GM19025 (cell line): ENCODE measurements at regions not wholly inside any gene's neighbourhood (a gene's known extent, or its start where the extent isn't known, plus 50 kb on each side); places are given as distances from the start of the nearest gene placed in this dataset.

Experiments
- ATAC-seq: cut with Tn5 transposase; IDR thresholded peaks from one replicate; pipeline ENCODE4 v1.9.1; 2021; ENCODE audit warnings: mild to moderate bottlenecking, low read depth, moderate library complexity; ENCODE audit not compliant: unreplicated experiment

DNA sequence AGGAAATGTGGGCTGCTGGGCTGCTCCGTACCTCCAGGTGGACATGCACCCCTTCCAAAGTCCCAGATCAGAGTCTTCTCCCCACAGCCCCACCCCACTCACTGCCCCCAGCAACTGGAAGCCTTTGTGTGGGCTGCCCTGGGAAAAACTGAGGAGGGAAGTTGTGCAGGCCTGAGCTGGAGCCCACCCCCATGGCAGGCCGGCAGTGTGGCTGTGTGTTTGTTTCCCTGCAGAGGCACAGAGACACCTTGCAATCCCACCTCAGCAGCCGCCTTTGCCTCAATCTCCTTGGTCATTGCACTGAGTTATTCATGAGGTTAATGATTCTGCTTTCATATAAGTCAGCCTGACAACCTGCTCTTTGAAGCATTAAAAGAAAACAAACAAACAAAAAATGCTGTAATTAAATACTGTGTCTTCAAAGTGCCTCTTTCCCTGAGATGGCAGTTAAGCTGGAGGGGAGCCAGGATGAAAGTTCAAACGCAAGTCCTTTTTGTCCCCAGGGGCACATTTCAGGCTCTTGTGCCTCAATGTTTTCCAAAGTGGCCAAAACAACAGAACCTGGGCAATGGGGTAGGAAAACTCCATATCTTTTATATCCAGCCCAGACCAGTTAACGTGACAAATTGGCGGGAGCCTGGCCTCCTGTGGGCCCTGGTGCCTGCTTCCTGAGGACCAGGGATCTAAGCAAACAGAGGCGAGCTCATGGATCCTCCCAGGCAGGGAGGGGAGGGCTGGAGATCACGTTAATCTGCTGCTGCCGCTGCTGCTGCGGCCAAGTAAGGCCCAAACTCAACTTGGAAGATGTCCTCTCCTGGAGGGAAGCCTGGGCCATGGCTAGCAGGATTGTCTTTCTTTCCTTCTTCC lies 51.9 kb upstream of the TSPAN11 start:
- ATAC-seq, result no peak

DNA sequence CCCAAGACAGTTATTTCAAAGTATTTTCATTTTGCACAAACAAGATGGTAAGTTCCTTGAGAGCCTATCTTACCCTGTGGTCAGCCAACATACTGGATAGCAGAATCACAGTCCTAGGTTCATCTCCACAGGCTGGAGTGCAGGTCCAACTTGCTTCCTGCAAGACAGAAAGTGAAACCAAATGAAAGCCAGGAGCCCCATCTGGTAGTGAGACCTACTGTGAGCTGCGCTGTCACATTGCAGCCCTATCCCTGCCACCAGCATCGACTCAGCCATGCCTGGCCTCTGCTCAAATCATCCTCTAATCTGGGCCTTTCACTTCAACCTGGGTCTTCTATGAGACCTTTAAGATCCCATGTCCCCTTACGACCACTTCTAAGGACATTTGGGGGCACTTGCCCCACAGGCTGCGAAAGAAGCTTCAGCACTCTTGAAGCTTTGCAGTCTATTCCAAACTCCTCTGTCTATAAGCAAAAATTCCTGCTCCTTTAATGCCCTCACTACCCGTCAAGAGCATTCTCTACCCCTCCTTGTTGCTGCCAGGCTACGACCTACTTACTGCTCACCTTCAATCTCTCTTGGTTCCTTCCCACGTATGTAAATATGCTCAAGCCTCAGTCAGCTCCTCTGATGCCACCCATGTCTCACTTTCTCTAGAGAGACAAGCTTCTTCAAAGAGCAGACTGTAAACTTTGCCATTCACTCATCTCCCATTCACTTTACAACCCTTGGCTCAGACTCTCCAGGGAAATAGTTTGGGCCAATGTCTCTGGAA lies 55.9 kb upstream of the TSPAN11 start:
- no peak for ATAC-seq

DNA sequence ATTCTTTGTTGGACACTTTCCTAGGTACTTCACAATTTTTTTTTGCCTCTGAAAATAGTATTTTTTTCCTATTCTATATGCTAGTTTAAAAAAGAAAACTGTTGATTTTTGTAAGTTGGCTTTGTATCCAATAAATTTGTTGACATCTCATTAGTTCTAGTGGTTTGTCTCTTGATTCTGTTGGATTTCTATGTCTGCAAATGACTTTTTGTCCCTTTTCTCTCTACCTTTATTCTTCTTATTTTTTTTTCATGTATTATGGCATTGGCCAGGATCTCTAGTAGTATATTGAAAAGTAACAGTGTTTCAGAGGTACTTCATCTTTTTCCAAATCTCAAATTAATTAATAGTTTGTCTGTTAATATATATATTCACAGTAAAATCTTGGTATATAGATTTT lies 59.1 kb upstream of the TSPAN11 start:
- no peak for ATAC-seq

DNA sequence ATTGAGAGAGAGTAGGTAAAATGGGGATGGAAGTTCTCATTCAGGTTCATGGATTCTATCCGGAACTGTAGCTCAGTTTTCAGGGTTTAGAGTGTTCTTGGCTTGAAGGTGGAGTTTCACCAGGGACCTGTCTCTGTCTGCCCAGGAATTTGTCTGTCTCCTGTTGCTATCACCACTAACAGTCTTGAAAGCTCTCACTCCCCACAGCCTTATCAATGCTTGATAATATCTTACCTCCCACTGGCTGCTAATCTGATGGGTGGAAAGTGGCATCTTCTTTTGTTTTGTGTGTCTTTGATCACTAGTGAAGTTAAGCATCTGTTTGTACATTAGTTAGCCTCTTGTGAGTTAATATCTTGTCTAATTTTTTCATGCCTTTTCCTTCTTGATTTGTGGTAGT lies 60.3 kb upstream of the TSPAN11 start:
- ATAC-seq, result no peak

DNA sequence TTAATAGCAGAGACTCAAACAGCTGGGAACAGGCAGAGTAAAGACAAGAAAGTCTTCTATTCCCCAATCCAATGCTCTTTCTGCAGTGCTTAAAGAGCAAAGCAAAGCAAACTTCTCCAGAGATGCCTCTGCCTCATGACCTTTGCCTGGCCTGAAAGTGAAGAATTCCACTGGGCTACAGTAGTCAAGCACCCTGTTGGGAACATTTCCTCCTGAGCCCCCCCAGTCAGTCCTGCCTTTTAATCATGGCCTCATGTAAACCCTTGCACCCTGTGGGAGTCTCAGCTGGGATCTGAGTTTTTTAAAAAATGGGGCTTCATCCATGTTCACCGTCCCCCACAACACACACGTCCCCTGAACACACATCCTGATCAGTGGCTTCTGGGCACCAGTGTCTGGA lies 62.7 kb upstream of the TSPAN11 start:
- no peak for ATAC-seq

DNA sequence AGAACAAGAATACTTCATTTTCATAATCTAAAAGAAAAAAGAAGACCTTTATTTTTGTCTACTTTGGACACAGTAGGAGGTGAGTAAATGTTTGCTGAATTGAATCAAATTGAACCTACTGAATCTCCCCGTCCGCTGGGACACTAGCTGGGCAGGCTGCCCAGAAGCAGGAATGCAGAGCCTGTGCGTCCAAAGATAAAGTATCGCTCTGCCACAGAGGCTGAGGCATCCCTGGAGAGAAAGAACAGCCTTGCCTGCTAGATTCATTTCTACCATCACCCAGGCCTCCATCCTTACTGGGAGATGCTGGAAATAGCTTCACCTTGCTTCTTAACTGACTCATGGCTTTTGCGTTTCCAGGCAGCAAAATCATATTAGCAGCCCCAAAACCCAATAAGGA lies 64.1 kb upstream of the TSPAN11 start:
- ATAC-seq, result no peak

DNA sequence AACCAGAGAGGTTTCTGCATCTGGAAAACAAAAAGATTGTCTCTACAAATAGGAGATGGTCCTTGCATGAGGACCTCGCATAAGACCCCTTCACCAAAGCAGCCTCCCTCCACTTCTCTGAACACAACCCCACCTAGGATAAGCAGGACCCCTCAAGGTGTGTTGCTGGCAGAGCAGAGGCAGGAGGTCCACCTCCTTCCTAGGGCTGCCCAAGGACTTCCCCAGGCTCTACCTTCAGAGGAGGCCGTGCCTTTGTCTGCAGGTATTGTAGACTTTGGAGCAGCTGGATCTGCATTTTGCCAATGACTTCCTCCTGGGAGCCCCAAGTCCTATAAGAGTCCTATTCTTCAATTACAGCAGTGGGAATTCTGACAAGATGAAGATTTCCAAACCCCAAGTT lies 67.3 kb upstream of the TSPAN11 start:
- ATAC-seq, result no peak

DNA sequence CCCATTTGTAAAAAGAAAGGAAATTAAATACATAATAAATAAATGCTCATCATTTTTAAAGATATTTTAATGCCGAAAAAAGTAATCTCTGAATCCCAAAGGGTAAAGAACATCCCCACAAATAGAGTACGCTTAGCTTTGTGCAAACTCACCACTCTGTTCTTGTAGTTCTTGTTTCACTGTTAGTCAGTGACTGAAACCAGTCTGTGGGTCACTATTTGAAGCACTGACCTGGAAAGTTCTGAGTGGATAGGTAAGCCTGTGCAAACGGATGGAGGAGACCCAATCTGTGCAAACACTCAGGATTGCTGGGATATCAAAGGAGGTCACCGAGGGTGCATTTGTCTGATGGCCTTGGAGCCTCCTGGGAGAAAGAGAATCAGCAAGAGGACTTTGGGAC lies 68.1 kb upstream of the TSPAN11 start:
- ATAC-seq, result no peak

DNA sequence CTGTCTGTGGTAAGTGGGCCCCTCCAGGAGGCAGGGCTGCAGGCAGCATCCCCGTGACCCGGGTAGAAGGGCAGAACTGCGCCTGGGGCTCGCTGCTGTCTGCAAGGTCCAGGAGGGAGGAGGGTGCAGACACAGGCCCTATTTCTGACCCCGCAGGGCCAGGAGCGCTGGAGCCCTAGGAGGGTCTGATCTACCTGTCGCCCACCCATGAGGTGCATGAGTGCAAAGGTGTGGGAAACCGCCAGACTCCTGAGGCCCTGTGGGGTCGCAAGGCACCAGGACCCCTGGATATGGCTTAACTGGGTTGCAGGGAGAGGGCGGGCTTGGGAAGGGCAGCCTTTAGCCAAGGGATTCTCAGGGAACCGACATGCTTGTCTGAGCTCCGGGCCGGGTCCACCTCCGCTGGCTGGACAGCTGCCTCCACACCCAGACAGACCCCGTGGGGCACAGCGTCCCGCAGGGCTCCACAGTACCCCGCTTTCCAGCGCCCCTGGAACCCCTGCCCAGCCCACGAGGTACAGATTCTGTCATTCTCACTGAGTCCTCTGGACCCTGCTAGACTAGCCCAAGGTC lies 72.9 kb upstream of the TSPAN11 start:
- no peak for ATAC-seq

DNA sequence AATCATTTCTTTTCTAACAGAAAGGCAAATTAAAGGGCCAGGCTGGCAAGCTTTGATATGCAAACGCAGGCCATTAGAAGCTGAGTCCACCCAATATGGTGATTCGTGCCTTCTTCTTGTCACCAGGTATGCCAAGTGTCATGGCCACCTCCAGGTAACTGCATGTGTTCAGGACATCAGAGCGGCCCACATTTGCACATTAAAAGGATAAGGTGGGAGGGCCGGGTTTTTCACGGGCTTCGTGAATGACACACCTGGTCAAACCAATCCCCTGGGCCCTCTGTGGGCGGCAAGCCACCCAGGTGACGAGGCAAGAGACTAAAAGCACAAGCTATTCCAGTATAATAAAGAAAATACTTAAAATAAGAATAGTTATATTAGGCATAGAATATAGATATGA lies 75.9 kb upstream of the TSPAN11 start:
- no peak for ATAC-seq

DNA sequence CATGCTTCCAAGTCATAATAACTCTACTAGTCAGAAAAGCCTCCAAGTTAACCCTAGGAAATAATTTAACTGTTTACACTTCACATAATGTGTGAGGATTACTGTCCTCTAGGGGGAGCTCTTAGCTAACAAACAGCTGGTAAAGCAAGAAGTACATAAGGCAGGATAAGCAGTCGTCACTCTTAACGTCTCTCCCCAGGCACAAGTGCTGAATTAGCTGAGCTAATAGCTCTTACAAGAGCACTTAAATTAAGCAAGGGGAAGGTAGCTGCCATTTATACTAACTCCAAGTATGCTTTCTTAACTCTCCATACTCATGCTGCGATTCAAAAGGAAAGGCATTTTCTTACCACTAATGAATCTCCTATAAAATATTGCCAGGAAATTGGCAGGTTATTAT lies 79.3 kb upstream of the TSPAN11 start:
- no peak for ATAC-seq

DNA sequence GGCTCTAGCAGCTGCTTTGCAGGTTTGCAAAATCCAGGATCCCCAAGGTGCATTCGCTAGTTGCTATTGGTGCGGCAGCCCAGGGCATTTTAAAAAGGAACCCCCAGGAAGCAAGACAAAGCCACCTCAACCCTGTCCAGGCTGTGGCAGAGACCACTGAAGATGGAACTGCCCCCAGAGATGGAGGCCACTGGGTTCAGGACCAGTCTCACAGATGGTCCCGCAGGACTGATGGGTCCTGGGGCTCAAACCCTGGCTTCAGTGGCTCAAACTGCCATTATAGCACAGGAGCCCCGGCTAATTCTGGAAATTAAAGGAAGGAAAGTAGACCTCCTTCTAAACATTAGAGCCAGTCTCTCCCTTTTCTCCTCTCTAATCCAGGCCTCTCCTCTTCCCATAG lies 79.8 kb upstream of the TSPAN11 start:
- no peak for ATAC-seq

DNA sequence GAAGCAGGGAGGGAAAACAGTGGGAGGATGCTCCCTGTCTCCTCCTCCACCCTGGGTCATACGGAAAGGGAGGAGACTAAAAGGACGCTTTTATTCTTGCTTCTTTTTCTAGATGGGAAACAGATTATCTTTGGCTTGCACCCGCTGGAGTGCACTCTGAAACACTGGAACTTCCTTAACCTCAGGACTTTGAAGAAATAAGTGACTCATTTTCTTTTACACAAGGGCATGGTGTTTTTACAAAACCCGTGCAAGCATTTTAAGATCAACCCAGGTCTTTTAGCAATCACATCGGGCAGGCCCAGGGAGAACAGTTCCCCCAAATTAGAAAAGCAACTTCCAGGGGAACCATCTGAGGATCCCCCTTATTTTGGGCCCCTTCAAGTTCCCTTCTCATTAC lies 80.9 kb upstream of the TSPAN11 start:
- ATAC-seq, result no peak

DNA sequence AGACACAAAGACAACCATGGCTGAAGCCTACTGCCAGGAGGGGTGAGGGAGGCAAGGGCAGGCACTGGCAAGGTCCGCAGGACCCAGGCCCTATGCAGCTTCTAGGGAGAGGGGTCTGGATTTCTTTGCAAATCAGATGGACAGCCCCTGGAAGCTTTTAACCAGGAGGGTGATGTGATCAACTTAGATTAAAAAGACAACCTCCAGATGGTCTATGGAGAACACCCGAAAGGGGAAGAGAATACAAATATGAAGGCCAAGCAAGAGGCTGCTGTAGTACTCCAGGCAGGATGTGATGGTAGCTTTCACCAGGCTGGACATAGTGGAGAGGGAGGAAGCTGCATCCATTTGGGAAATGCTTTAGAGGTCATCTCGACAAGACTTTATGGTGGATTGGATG lies 83.3 kb upstream of the TSPAN11 start:
- ATAC-seq, result no peak

DNA sequence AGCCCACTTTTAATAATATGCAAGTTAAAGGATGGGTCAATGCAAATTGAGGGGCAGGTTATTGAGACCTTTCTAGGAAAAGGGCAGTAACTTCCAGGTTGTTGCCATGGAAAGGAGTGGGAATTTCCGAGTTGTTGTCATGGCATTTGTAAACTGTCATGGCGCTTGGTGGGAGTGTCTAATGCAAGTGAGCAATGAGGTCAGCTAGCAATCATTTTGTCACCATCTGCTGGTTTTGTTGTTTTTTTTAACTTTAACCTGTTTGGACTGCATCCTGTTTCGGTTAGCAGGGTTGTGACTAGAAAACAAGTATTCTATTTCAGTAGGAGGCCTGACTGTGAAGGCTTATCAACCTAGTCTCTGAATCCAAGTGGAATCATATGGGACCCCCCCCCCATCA lies 85.8 kb upstream of the TSPAN11 start:
- ATAC-seq, result no peak

DNA sequence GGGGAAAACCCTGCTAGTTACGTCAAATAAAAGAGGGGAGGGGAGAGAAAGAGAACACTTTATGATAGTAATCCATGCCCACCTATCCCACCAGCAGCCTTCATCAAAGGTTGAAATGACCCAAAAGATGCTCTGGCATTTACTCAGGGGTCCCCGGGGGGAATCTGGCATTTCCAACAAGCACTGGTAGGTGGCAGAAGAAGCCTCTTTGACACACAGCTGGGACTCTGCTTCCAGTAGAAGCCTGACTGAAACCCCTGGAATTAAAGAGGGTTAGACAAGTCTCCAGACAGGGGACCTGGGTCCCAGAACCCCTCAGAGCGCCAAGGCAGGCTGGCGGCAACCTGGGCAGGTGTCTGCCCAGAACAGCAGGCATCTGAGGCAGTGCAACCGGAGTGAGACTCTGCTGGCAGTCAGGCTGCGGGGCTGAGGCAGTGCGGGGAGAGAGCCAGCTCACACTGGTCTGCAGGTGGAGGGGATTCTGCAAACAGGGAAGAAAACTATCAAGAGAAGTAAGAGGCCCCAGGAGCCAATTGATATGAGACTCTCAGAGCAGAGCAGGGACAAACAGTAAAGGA lies 85.0 kb upstream of the CAPRIN2 start:
- no peak for ATAC-seq

DNA sequence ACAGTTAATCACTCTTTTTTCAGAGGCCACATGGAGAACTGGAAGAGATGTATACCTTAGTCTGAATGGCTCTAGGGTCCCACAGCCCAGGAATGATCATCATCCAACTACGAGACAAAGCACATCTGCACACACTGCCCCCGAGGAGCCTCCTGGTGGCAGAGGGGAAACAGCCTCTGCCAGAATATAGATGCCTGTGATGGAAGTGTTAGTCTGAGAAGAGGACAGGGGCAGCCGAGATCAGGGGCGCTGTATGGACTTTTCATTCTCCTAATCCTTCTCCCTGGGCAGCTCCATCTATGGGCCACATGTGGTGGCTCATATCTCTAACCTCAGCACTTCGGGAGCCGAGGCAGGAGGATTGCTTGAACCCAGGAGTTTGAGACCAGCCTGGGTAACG lies 82.8 kb upstream of the CAPRIN2 start:
- ATAC-seq, result no peak

DNA sequence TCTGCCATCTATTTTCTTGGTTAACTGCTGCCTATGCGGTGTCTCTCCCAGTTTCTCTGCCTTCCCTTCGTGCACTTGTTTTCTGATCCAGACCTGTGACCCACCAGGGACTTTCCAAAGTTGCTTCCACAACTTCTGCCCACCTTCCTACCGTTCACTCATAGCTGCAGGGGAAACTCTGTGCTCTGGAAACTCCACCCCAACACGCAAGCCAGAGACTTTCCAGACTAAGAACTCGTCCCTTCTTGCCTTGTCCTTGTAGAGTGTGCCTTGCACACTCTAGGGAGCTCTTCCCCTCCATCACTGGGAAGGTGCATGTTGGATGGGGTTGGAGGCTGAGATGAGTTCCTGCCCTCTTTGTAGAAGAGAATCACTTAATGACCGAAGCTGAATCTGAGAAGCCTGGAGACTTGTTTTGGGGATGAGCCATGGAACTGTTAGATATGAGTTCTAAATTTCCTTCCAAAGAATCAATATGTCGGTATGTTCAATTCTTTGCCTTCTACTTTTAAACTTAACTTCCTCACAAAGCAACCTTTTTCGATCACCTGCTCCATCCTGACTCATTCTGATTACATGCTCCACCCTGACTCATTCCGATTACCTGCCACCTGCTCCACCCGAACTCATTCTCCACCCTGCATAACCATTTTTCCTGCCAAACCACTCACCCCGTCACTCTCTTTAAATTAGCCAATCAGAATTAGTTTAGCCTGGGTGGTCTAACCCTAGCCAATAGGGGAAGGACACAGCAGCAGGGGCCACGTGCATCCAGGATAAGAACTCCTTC lies 82.1 kb upstream of the CAPRIN2 start:
- no peak for ATAC-seq

DNA sequence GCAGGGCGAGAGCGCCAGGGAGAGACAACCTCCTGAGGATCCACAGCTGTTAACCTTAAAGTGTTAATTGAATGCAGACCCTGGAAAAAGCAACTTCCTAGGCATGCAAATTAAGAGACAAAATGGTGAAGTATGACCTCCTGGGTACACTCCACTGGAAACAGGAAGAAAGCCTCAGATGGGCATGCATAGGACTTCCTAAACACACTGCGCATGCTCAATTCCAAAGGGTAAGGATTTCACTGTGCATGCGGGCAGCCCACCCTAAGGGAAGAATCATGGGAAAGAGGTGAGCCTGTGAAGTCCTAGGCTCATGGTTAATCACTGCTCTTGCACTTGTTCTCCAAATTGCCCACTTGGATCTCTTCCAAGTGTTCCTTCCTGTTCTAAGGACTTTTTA lies 80.5 kb upstream of the CAPRIN2 start:
- ATAC-seq, result no peak

DNA sequence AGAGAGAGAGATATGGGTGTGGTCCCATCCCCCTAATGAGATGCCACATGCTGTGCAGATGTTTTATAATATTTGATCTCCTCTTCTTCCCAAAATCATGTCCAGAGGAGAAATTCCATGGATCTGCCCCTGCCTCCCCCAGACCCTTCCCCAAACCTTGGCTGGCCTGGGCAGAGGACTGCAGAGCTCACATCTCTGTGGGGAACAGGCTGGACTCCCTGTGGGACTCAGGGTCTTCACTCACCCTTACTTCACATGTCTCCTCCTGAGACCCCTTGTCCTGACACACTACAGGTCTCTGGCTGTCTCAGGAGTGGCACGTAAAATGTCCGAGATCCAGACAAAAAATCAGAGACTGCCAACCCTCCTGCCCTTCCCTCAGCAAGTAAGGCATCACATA lies 76.0 kb upstream of the CAPRIN2 start:
- ATAC-seq, result no peak

DNA sequence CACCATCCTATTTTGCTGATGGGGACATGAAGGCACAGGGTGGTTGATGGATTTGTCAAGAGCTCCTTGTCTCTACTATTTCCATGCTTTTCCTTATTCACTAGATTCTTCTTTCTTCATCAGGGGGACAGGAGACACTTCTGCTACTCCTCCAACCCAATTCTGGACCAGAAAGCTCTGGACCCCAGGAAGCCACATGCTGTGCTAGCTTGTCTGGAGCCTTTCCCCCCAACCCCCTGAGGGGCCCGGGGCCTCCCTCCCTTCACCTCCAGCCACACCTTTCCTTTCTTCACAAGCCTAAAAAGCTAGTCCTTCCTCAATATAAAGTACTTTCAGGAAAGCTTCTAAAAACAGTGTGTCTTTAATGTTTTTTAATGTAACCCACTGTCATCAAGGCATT lies 75.1 kb upstream of the CAPRIN2 start:
- ATAC-seq, result no peak
